SH-SY5Y (cell line): ENCODE measurements at regions not wholly inside any gene's neighbourhood (a gene's known extent, or its start where the extent isn't known, plus 50 kb on each side); places are given as distances from the start of the nearest gene placed in this dataset.

Source experiments
- GATA2 ChIP-seq: IDR thresholded peaks from 2 replicates; pipeline ENCODE4 v1.6.1; 2011; ENCODE audit warnings: mild to moderate bottlenecking, low read depth, low read length
- GATA3 ChIP-seq: IDR thresholded peaks from 2 replicates; pipeline ENCODE4 v1.6.1; 2011; ENCODE audit warnings: low read depth, mild to moderate bottlenecking, low read length, moderate library complexity

DNA sequence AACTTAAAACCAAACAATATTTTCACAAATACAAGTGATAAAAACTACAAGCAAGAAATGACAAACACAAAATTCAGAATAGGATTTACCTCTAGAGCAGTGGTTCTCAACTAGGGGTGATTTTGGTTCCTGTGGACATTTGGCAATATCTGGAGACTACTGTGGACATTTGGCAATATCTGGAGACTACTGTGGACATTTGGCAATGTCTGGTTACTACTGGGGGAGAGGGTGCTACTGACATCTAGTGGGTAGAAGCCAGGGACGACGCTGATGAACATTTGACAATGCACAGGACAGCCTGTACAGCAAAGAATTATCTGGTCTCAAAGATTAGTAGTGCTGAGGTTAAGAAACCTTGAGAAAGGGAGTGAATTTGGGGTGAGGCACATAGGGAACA, 169.8 kb downstream of the CLCN4 start:
- TF ChIP-seq GATA3 = no peak
- TF ChIP-seq GATA2 = no peak
